ENCODE measurements at regions not wholly inside any gene's neighbourhood (a gene's known extent, or its start where the extent isn't known, plus 50 kb on each side); places are given as distances from the start of the nearest gene placed in this dataset.
"Not testable (repeated sequence)": the region's sequence is repeated elsewhere in the genome, so short reads cannot be mapped to it uniquely, and the experiment has no call there.

DNA sequence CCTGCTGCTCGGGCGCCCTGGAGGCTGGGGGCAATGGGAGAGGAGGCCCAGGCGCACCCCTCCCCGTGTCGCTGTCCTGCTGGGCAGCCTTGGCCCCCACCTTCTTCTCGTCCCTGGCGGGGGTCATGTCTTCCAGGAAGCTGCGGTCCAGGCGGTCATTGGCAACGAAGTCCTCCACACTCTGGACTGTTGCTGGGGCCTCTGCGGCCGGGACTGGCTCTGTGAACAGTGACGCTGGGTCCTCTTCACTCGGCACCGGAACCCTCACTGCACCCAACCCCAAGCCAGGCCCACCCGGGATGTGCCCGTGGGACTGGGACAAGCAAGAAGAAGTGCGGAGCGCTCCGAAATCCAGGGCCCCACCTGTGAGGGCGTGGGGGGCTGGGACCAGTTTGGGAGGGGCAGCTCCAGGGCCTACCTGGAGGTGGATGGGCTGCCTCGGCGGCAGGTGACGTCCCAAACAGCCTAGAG, 308.0 kb downstream of the CCDC74A start:
- FAIRE-seq (no peak), DNase-seq (ENCODE audit: insufficient read length, low spot score) (no peak)
- no peak for TF ChIP-seq POLR2A (IDR thresholded peaks at IDR 0.05; ENCODE audit: low read depth, low read length)

DNA sequence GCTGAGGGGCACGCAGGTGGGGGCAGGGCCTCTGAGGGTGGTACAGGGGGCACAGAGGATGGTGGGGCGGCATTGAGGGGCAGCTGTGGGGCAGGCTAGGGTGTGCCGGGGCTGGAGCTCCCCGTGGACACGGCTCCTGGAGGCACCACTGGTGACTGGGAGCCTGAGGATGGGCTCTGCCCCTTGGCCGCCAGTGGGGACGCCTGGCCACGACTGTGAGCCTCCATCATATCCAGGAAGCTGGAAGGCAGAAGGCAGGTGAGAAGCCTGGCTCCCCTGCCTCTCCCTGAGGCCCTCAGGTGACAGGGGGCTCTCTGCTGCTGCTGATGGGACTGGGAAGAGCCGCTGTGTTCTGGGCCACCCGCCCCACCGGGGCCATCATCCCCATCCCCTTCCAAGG, 308.4 kb downstream of the CCDC74A start:
- FAIRE-seq, result not testable (repeated sequence)

DNA sequence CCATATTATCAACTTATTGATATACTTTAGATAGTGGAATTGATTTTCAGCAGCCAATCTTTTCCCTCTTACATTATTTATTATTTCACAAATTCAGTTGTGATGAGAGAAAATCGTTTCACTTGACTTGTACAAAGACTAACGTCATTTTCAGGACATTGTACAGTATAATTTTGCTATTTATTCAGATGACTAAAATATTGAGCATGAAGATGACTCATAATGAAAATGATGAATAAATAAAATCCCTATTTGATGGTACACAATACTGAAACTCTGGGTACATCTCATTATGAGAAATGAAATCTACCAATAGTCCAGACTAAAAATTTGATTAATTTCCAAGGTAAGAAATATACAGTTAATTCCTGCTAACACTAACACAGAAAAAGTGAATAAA, 316.4 kb downstream of the CCDC74A start:
- not testable (repeated sequence) for FAIRE-seq; DNase-seq (ENCODE audit: insufficient read length, low spot score)

More for the DNA sequence above, 308.4 kb downstream of the CCDC74A start:
- not testable (repeated sequence) for DNase-seq (ENCODE audit: insufficient read length, low spot score)

DNA sequence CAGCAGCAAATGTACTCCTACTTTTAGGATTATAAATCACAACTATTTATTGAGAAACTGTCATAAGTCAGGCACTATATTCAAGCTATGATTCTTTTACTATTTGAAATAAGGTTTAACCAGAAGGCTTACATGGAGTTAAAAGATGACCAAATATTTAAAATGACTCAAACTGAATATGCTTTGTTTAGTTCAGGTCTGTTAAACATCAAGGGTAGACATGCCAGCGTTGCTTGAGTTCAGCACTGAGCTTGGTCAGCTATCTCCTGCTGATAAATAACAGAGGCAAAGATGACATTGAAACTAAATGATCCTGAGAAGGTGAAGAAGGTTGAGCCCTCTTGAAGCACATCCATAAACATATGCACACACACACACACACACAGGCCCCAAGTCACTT, 305.6 kb downstream of the ANKRD30BL start:
- DNase-seq (ENCODE audit: insufficient read length, low spot score), result not testable (repeated sequence)
- FAIRE-seq, result peak; percentile 23

DNA sequence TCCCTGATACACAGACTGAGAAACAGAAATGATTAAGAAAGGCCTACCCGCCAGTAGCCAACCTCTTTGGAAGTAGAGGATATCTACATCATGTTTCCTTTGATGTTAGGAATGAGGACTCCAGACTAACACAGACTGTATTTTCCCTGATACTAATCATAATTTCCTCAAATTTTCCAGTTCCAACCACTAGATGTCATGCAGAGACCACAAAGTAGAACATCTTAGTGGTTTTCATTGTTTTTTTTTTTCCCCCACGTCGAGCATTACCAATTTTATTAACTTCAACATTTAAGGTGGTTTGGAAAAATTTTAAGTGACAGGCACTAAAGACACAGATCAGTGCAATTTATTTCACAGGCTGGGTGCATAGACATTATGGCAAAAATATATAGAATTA, 303.6 kb downstream of the ANKRD30BL start:
- DNase-seq (ENCODE audit: insufficient read length, low spot score); FAIRE-seq: not testable (repeated sequence)
